ENCODE measurements at regions not wholly inside any gene's neighbourhood (a gene's known extent, or its start where the extent isn't known, plus 50 kb on each side); places are given as distances from the start of the nearest gene placed in this dataset.
A peak's percentile ranks its signal among the peaks of the same experiment; 100 is the strongest.

DNA sequence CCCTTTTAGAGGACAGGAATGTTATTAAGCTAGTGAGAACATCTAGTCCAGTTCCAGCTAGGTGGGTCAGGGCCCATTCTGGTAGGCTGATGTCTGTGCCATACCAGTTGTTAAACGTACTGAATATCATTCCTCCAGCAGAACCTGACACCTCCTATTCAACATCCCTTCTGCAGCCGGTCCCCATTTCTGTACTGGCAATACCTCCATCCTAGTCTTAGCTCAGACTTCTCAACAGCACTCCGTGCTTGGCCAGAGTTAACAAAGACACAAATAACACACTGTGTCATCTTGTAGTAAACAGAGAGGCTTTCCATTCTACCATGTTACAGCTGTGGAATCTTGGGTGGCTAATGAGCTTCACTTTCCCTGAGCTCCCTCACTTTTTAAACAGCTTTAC, 94.3 kb upstream of the PDE3A start:
- Histone ChIP-seq H3K36me3 (ENCODE audit: insufficient read depth, low read length) (no peaks in the 10 kb centered on the region), H3K4me1 (ENCODE audit: insufficient read depth, low read length, poor library complexity, severe bottlenecking) (no peaks in the 10 kb centered on the region), H3K9me2 (replicated peaks; ENCODE audit: low read depth, low read length) (no peaks in the 10 kb centered on the region), H3K4me2 (ENCODE audit: low read depth, low read length, poor library complexity, severe bottlenecking) (no peak overlapping the region), H4K20me1 (ENCODE audit: insufficient read depth, low read length, poor library complexity, severe bottlenecking) (no peaks in the 10 kb centered on the region), H3K79me2 (ENCODE audit: insufficient read depth, low read length) (no peaks in the 10 kb centered on the region), H3K9me3 (ENCODE audit: insufficient read depth, low read depth, low read length) (no peaks in the 10 kb centered on the region), H2AFZ (ENCODE audit: low read length) (no peak overlapping the region), H3K4me3 (ENCODE audit: low read length, poor library complexity, severe bottlenecking) (no peak overlapping the region), H3K9ac (ENCODE audit: low read depth, low read length, poor library complexity, severe bottlenecking) (no peak overlapping the region), H3F3A (ENCODE audit: low read depth) (no peaks in the 10 kb centered on the region), H3K27me3 (ENCODE audit: insufficient read depth, low read length, poor library complexity, severe bottlenecking) (no peaks in the 10 kb centered on the region)
- TF ChIP-seq, protein P1, sequence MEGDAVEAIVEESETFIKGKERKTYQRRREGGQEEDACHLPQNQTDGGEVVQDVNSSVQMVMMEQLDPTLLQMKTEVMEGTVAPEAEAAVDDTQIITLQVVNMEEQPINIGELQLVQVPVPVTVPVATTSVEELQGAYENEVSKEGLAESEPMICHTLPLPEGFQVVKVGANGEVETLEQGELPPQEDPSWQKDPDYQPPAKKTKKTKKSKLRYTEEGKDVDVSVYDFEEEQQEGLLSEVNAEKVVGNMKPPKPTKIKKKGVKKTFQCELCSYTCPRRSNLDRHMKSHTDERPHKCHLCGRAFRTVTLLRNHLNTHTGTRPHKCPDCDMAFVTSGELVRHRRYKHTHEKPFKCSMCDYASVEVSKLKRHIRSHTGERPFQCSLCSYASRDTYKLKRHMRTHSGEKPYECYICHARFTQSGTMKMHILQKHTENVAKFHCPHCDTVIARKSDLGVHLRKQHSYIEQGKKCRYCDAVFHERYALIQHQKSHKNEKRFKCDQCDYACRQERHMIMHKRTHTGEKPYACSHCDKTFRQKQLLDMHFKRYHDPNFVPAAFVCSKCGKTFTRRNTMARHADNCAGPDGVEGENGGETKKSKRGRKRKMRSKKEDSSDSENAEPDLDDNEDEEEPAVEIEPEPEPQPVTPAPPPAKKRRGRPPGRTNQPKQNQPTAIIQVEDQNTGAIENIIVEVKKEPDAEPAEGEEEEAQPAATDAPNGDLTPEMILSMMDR (conservative IDR thresholded peaks at IDR 0.05; ENCODE audit: low read length) = no peak
- no peak for TF ChIP-seq EZH2phosphoT487 (IDR thresholded peaks at IDR 0.05; ENCODE audit: borderline replicate concordance)

DNA sequence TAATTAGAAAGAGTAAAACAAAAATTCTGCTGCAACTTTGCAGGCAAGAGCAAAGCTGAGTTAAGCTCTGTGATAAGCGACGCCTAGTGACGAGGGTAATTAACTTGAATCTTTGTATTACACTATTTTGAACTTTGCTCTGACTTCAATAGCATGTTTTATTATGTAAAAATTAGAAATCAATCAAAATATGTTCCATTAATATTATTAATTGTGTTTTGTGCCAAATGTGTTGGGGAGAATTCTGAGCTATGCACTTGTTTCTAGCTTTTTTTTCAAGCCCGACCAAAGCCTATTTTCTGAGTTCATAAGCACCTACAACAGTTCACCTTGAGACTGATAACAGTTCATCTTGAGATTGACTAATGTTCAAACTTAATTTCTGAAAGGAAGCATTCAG, 90.1 kb upstream of the PDE3A start:
- Histone ChIP-seq H3K4me2 (ENCODE audit: low read depth, low read length, poor library complexity, severe bottlenecking) (no peak overlapping the region), H3K36me3 (ENCODE audit: insufficient read depth, low read length) (no peaks in the 10 kb centered on the region), H3K79me2 (ENCODE audit: insufficient read depth, low read length) (no peaks in the 10 kb centered on the region), H3F3A (ENCODE audit: low read depth) (no peaks in the 10 kb centered on the region), H2AFZ (ENCODE audit: low read length) (no peak overlapping the region), H3K4me1 (ENCODE audit: insufficient read depth, low read length, poor library complexity, severe bottlenecking) (peaks cover 6% of the 10 kb centered on the region), H3K9ac (ENCODE audit: low read depth, low read length, poor library complexity, severe bottlenecking) (no peak overlapping the region), H3K9me3 (ENCODE audit: insufficient read depth, low read depth, low read length) (no peaks in the 10 kb centered on the region), H4K20me1 (ENCODE audit: insufficient read depth, low read length, poor library complexity, severe bottlenecking) (no peaks in the 10 kb centered on the region), H3K27me3 (ENCODE audit: insufficient read depth, low read length, poor library complexity, severe bottlenecking) (no peaks in the 10 kb centered on the region), H3K9me2 (replicated peaks; ENCODE audit: low read depth, low read length) (no peaks in the 10 kb centered on the region), H3K4me3 (ENCODE audit: low read length, poor library complexity, severe bottlenecking) (no peak overlapping the region)
- TF ChIP-seq EZH2phosphoT487 (IDR thresholded peaks at IDR 0.05; ENCODE audit: borderline replicate concordance) = no peak
- TF ChIP-seq, protein P1 (conservative IDR thresholded peaks at IDR 0.05; ENCODE audit: low read length) = no peak

DNA sequence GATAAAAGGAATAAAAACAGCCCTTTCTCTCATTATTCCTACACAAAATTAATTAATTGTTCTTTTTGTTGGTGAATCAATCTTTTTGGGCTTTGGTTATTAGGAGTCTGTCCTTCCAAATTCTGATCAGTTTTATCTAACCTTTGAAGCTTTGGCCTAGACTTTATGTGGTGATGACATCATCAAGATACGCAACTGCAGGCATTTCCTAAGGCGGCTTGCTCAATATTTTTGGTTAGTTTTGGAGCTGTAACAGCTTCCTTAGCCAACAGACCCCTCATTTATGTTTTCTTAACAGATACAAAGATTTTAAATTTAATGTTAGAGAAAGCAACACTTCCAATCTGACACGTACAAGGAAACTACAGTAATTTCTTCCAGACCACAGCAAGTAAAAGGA, 87.8 kb upstream of the PDE3A start:
- Histone ChIP-seq H3K4me3 (ENCODE audit: low read length, poor library complexity, severe bottlenecking) (no peak overlapping the region), H3K79me2 (ENCODE audit: insufficient read depth, low read length) (no peaks in the 10 kb centered on the region), H3K4me2 (ENCODE audit: low read depth, low read length, poor library complexity, severe bottlenecking) (no peak overlapping the region), H4K20me1 (ENCODE audit: insufficient read depth, low read length, poor library complexity, severe bottlenecking) (no peaks in the 10 kb centered on the region), H3K9me2 (replicated peaks; ENCODE audit: low read depth, low read length) (no peaks in the 10 kb centered on the region), H3K36me3 (ENCODE audit: insufficient read depth, low read length) (no peaks in the 10 kb centered on the region), H3K9ac (ENCODE audit: low read depth, low read length, poor library complexity, severe bottlenecking) (no peak overlapping the region), H3K9me3 (ENCODE audit: insufficient read depth, low read depth, low read length) (no peaks in the 10 kb centered on the region), H3K4me1 (ENCODE audit: insufficient read depth, low read length, poor library complexity, severe bottlenecking) (peaks cover 6% of the 10 kb centered on the region), H2AFZ (ENCODE audit: low read length) (0 out of 2 replicates have a peak overlapping the region, but pooled peaks have one; percentile 24), H3K27me3 (ENCODE audit: insufficient read depth, low read length, poor library complexity, severe bottlenecking) (no peaks in the 10 kb centered on the region), H3F3A (ENCODE audit: low read depth) (no peaks in the 10 kb centered on the region)
- TF ChIP-seq EZH2phosphoT487 (IDR thresholded peaks at IDR 0.05; ENCODE audit: borderline replicate concordance) = no peak
- TF ChIP-seq, protein P1 (conservative IDR thresholded peaks at IDR 0.05; ENCODE audit: low read length) = no peak
